ENCODE measurements at regions not wholly inside any gene's neighbourhood (a gene's known extent, or its start where the extent isn't known, plus 50 kb on each side); places are given as distances from the start of the nearest gene placed in this dataset.

- Histone ChIP-seq H4K91ac (ENCODE audit: insufficient read length, low read depth, low read length) (no peak overlapping the region), H3K9ac (ENCODE audit: extremely low read depth, insufficient read length, low read length) (no peak overlapping the region), H2BK12ac (ENCODE audit: insufficient read length, low read depth, low read length) (no peak overlapping the region), H3K56ac (ENCODE audit: insufficient read length, low read depth, low read length) (no peak overlapping the region), H3K23ac (ENCODE audit: insufficient read length, low read depth, low read length) (no peak overlapping the region), H2BK20ac (ENCODE audit: low read depth, low read length, poor library complexity, severe bottlenecking) (no peak overlapping the region), H4K20me1 (ENCODE audit: control insufficient read depth, insufficient read depth, insufficient read length) (no peaks in the 10 kb centered on the region), H2AFZ (ENCODE audit: low read length) (peak overlapping the region; percentile 65), H4K5ac (ENCODE audit: insufficient read length, low read depth, low read length) (no peak overlapping the region), H3K9me3 (ENCODE audit: control insufficient read depth, low read depth, low read length) (no peaks in the 10 kb centered on the region), H3K14ac (ENCODE audit: insufficient read depth, low read length) (no peak overlapping the region), H3K27ac (ENCODE audit: insufficient read length, low read depth, low read length) (no peak overlapping the region), H3T11ph (ENCODE audit: low read length) (no peak overlapping the region), H3K79me2 (ENCODE audit: insufficient read depth, low read length) (no peaks in the 10 kb centered on the region), H2AK5ac (ENCODE audit: insufficient read length, low read length) (no peak overlapping the region), H3K4me1 (ENCODE audit: insufficient read depth, low read length) (peaks cover 7% of the 10 kb centered on the region; the same call in 1 of the 2 replicates), H2BK15ac (ENCODE audit: low read depth, low read length) (no peak overlapping the region), H3K27me3 (ENCODE audit: insufficient read depth, low read length) (no peaks in the 10 kb centered on the region), H2BK5ac (ENCODE audit: insufficient read length, low read length) (no peak overlapping the region), H3K23me2 (ENCODE audit: insufficient read length, low read depth, low read length, poor library complexity, severe bottlenecking) (no peaks in the 10 kb centered on the region), H3K79me1 (ENCODE audit: insufficient read depth, low read depth, low read length, poor library complexity, severe bottlenecking) (no peaks in the 10 kb centered on the region), H4K8ac (replicated peaks; ENCODE audit: insufficient read length, low read depth, low read length) (no peak overlapping the region), H3K4me2 (ENCODE audit: insufficient read depth, insufficient read length, low read length) (no peak overlapping the region), H2BK120ac (ENCODE audit: low read depth, low read length, poor library complexity, severe bottlenecking) (no peak overlapping the region), H3K18ac (ENCODE audit: insufficient read length, low read depth, low read length) (no peak overlapping the region), H3K4ac (ENCODE audit: low read depth, low read length) (no peak overlapping the region)
- Mint-ChIP-seq H3K27me3 (ENCODE audit: low read depth) (no peaks in the 10 kb centered on the region; the same call in 1 of the 2 replicates), H3K4me3 (no peak overlapping the region), H3K4me1 (peaks cover 7 to 17% of the 10 kb centered on the region in 2 experiments), H3K27ac (peak overlapping the region in 2 of 3 experiments; percentile 63 to 65; a peak in 3 of 7 replicates), H3K36me3 (ENCODE audit: insufficient read depth in 1 of 3, low read depth in 3 of 3) (peaks cover 0 to under 1% (median 0%) of the 10 kb centered on the region in 3 experiments; a peak in 1 of 7 replicates), H3K9me3 (peaks cover 7 to 19% of the 10 kb centered on the region in 2 experiments)
- peak; percentile 69 for TF ChIP-seq CTCF (conservative IDR thresholded peaks at IDR 0.05)
- peak; percentile 54 for DNase-seq
- WGBS (ENCODE audit: extremely low coverage, insufficient read length, low lambda C conversion rate) = no CpG with 5 or more reads among the region's 1 CpG
Observed at GRCh38 chr1:181919542-181919941, 142.0 kb downstream of the ZNF648 start.
